Superior temporal gyrus (tissue), 1 donor: ENCODE measurements at regions not wholly inside any gene's neighbourhood (a gene's known extent, or its start where the extent isn't known, plus 50 kb on each side); places are given as distances from the start of the nearest gene placed in this dataset.
"Not testable (repeated sequence)": the region's sequence is repeated elsewhere in the genome, so short reads cannot be mapped to it uniquely, and the experiment has no call there.

ENCODE experiments used
- DNase-seq: peaks from one replicate; pipeline ENCODE4 v3.0.0-alpha.2; 2016; ENCODE audit errors: extremely low spot score

- peak; percentile 98 for DNase-seq
Measured at GRCh38 chr1:14259191-14259757, 339.2 kb upstream of the KAZN start.

- no peak for DNase-seq
Measured at GRCh38 chr1:14260480-14260879, 338.0 kb upstream of the KAZN start.

- no peak for DNase-seq
Measured at GRCh38 chr1:14261395-14261794, 337.1 kb upstream of the KAZN start.

DNA sequence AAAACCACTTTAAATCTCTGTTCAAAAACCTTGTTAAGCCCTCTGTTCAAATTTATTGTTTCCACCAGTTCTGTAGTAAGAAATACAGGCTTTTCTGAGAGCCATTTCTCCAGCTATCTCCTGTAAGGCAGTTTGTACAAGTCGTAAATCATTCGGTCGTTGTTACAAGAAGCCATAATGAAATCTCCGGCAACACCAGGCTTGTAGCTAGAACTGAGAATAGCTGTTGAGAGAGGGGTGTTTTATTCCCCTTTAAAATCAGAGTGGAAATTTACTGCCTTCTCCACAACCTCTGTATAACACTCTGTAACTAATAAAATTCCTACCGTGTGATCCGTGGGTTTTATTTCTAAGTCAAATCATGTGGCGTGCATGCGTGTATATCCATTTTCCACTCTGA lies 335.8 kb upstream of the KAZN start:
- DNase-seq, result no peak

GRCh38 chr1:14263225-14263624 lies 335.3 kb upstream of the KAZN start:
- no peak for DNase-seq

- no peak for DNase-seq
Measured at GRCh38 chr1:14263671-14264070, 334.8 kb upstream of the KAZN start.

DNA sequence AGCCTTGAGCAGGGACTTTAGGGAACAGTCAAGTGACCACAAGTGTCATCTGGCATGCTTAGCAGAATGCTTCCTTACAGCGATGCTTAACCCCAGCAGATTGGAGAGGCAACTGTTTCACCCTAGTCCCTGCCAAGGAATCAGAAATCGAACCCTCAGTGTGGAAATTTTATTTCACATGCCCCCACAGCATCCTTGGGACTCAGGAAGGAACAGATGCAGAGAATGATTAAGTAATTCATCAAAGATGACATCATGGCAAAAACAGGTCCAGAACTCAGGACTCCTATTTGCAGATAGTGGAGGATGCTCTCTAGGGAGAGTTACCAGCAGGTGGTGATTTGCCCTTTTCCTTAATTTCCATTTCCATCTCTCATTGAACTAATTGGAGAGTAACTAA lies 333.0 kb upstream of the KAZN start:
- DNase-seq, result no peak

DNA sequence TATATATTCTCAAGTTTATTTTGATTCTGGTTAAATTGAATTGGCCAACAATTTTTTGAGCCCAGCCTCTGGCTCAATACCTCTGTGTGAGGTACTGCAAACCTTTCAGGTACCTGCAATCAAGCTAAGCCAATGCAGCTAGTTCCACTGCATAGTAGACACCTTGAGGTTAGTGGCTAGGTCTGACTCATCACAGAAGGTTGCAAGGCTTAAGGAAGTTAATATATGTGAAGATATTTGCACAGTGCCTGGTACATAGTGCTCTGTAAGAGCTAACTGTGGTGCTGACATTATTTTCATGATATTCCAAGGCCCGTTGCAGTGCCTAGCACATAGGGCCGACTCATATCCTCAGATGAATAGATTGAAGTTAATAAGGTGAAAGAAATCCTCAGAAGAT lies 330.5 kb upstream of the KAZN start:
- no peak for DNase-seq

DNA sequence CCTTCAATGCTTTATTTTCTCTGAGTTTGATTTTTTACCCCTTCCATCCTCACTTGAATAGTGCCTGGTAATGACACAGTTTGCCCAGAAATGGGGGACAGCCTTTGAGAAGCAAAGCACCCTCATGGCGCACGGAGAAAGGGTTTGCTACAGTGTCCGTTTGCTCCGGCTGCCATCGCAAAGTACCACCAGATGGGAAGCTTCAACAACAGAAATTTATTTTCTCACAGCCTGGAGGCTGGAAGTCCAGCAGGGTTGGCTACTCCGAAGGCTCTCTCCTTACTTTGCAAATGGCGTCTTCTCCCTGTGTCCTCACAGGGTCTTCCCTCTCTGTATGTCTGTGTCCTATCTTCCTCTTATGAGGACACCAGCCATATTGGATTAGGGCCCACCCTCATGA lies 327.7 kb upstream of the KAZN start:
- no peak for DNase-seq

DNA sequence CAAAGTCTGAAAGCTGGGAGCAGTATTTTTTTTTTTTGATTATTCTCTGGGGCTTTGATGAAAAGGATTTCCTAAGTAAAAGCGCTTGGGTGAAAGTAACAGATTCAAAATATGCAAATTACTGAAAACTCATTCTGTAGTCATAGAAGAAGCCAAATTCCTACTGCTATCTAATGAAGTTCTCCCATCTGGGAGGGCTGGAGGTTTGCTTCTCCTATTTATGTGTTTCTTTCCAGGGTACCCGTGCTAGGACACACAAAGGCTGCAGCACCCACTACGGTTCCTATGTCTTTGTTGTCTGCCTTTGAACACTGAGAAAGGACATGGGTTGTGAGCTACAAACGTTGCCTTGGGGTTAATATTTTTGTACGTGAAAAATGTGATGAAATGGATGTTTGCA lies 324.7 kb upstream of the KAZN start:
- DNase-seq, result no peak

GRCh38 chr1:14279891-14280290 lies 318.6 kb upstream of the KAZN start:
- DNase-seq, result not testable (repeated sequence)

GRCh38 chr1:14280909-14281308 lies 317.6 kb upstream of the KAZN start:
- no peak for DNase-seq

- no peak for DNase-seq
Measured at GRCh38 chr1:14281412-14281811, 317.1 kb upstream of the KAZN start.

DNA sequence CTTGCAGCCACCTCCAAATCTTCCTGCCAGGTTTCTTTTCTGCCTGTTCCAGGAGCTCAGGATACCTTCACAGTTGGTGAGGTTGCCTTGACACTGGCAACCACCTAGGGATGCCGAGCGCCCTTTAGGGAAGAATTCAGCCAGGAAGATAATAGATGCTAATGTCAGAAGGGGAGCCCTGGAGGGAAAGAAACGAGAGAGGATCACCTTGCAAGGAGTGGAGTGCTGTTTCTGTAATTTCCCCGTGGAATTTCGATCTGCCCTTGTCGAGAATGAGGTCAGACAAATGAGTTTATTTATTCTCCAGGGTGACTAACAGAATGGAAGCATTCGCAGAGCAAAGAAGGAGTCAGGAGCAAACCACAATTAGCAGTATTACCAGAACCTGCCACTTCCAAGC lies 315.8 kb upstream of the KAZN start:
- no peak for DNase-seq

DNA sequence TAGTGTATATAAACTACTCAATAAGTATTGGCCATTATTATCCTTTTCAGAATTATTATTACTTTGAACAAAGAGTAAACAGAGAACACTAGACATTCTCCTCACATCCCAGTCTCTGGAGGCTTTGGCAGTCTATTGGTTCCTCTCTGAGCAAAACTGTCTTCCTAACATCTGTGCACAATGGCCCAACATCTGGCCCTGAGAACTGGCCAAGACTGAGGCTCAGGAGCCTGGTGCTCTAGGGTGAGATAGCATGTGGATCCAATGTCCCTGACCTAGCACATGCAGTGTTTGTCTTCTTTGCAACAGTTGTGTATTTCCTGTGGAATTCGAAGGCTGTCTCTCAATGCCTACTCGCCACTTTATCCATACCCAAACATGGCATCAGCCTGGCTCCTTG lies 313.2 kb upstream of the KAZN start:
- no peak for DNase-seq

DNA sequence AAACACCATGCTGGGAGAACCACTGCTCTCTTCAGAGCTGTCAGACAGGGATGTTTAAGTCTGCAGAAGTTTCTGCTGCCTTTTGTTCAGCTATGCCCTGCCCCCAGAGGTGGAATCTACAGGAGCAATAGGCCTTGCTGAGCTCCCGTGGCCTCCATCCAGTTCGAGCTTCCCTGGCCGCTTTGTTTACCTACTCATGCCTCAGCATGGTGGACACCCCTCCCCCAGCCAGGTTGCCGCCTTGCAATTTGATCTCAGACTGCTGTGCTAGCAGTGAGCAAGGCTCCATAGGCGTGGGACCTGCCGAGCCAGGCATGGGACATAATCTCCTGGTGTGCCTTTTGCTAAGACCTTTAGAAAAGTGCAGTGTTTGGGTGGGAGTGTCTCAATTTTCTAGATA lies 307.3 kb upstream of the KAZN start:
- DNase-seq, result not testable (repeated sequence)

DNA sequence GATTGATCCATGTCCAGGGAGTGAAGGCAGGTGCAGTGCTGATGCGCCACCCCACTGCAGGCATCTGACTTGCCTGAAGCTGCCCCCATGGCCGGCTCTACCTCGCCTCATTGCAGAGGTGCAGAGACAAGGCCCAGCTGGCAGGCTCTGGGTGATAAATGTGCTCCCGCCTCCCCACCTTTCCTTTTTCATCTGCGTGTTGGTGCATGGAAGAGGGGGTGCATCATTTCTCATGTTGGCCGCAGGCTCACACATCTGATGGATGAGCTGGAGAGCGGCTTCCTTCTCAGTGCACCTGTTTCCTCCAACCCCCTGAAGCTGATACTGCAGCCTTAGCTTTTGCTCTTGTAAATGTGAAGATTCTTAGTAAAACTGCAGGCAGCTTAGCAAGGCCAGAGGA lies 306.0 kb upstream of the KAZN start:
- DNase-seq, result no peak

DNA sequence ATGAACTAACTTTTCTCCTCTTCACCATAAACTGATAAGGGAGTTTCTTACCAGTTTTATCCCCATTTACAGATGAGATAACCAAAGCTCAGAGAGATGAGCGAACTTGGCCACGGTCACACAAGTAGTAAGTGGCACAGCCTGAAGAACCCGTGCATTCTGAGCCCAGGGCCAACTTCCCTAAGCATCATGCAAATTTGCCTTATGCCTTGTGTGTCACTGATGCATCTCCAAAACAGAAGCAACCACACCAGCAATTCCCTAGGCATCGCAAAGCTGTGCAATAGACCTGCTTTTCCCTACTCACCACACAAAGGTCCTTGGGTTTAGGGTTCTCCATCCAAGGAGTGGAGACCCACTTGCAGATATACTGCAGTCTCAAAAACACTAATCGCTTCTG lies 304.5 kb upstream of the KAZN start:
- no peak for DNase-seq

- no peak for DNase-seq
Measured at GRCh38 chr1:14294860-14295536, 303.5 kb upstream of the KAZN start.

DNA sequence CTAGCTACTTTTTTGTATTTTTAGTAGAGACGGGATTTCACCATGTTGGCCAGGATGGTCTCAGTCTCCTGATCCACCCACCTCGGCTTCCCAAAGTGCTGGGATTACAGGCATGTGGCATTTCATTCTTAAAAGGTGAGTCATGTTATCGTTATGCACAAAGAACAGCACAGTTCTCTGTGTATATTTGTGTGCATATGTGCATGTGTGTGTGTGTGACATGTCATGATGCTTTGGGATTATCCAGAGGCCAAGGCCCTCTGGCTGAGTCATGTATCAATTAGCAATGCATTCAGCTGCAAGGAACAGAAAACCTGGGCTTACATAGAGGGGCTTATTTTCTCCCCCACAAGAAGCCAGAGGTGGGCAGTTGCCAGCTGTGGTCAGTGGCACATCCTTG lies 301.7 kb upstream of the KAZN start:
- DNase-seq, result no peak

DNA sequence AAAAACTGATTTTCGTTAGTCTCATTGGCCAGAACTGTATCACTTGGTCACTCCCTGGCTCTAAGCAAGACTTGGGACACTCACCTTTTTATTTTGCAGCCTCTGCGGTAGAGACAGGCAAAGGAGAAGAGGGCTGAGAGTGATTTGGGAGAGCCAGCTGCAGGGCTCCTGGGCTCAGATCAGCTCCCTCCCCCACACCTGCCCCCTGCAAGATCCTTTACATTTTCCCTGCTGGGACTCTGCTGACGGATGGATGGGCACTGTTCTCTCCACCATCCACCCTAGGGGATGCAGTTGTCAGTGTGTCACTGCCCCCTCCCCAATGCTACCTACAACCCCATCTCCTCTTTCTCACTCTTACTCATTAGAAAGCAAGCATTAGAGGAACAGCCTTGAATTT lies 301.1 kb upstream of the KAZN start:
- no peak for DNase-seq

DNA sequence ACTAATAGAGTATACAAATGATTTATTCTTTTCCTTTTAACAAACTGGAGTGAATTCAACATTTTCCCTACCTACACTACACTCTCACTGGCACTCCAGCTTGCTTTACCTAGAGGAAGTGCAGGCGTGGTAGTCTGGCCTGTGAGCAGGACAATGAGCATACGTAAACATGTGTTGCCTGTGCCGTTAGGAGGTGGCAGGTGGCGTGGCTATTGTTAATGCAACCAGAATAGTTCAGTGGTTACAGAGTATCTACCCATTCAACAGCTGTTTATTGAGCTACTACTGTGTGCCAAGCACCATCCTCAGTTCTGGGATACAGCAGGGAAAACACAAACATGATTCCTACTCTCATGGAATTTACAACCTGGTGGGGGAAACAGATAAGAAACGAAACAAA lies 299.7 kb upstream of the KAZN start:
- no peak for DNase-seq

DNA sequence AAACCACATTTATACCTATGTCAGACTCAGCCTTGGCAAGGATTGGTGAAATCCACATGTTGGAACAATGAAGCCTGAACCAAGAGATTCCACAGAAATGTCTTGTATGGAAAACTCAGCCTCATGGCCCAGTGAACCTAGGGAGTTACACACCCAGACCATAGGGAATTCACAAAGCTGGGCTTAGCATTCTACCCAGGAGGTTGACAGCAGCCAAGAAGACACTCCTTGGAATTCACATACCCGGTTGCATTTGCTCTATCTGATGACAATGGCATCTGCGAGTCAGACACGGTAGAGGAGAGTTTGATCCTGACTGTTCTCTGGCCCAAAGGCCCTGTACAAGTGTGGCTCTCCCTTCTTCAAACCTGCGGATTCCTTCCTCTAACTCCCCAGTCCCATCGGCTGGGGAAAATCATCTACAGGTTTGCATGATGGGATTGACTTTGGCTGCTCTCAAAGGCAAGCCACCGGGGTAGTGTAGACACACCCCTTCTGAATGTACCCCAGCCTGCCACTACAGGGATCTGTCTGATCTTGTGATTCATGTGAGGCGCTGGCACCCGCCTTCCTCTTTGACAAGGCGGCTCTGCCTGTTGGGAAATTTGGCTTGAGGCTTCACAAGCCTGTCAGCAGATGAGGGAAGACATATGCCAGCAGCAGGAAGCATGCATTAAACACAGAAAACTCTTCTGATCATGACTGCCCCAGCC lies 297.3 kb upstream of the KAZN start:
- DNase-seq, result no peak

- DNase-seq, result no peak
Measured at GRCh38 chr1:14301704-14302024, 296.8 kb upstream of the KAZN start.
